ENCODE measurements at regions not wholly inside any gene's neighbourhood (a gene's known extent, or its start where the extent isn't known, plus 50 kb on each side); places are given as distances from the start of the nearest gene placed in this dataset.

GRCh38 chr6:11337306-11337705 lies 104.8 kb upstream of the NEDD9 start:
- Histone ChIP-seq H3K27me3 (ENCODE audit: insufficient read depth, low read length) (no peaks in the 10 kb centered on the region), H3K4me2 (ENCODE audit: insufficient read depth, low read length) (no peak overlapping the region), H2AFZ (ENCODE audit: low read length) (no peak overlapping the region), H3K36me3 (ENCODE audit: insufficient read depth, low read length) (no peaks in the 10 kb centered on the region), H3K27ac (ENCODE audit: low read depth, low read length) (no peak overlapping the region), H4K20me1 (ENCODE audit: insufficient read depth, low read length) (no peaks in the 10 kb centered on the region), H3K9me3 (ENCODE audit: low read depth, low read length) (no peaks in the 10 kb centered on the region), H3K79me2 (ENCODE audit: insufficient read depth, low read length) (no peaks in the 10 kb centered on the region), H3K4me1 (ENCODE audit: insufficient read depth, low read length) (no peaks in the 10 kb centered on the region), H3K4me3 (ENCODE audit: insufficient read depth, low read length) (no peak overlapping the region)
- no peak for TF ChIP-seq CTCF (IDR thresholded peaks at IDR 0.05; ENCODE audit: extremely low read depth, low read depth, low read length)
- no peak for DNase-seq (ENCODE audit: insufficient read length, low spot score, missing footprints)

GRCh38 chr6:11335826-11336225 lies 103.4 kb upstream of the NEDD9 start:
- no peak overlapping the region for H2AFZ ChIP-seq (ENCODE audit: low read length)
- no peaks in the 10 kb centered on the region for H3K36me3 ChIP-seq (ENCODE audit: insufficient read depth, low read length)
- H3K4me3 ChIP-seq (ENCODE audit: insufficient read depth, low read length) = no peak overlapping the region
- no peaks in the 10 kb centered on the region for H3K27me3 ChIP-seq (ENCODE audit: insufficient read depth, low read length)
- no peak overlapping the region for H3K27ac ChIP-seq (ENCODE audit: low read depth, low read length)
- no peaks in the 10 kb centered on the region for H3K9me3 ChIP-seq (ENCODE audit: low read depth, low read length)
- H3K79me2 ChIP-seq (ENCODE audit: insufficient read depth, low read length) = no peaks in the 10 kb centered on the region
- H4K20me1 ChIP-seq (ENCODE audit: insufficient read depth, low read length) = no peaks in the 10 kb centered on the region
- no peaks in the 10 kb centered on the region for H3K4me1 ChIP-seq (ENCODE audit: insufficient read depth, low read length)
- TF ChIP-seq CTCF (IDR thresholded peaks at IDR 0.05; ENCODE audit: extremely low read depth, low read depth, low read length) = no peak
- H3K4me2 ChIP-seq (ENCODE audit: insufficient read depth, low read length) = no peak overlapping the region
- no peak for DNase-seq (ENCODE audit: insufficient read length, low spot score, missing footprints)

GRCh38 chr6:11333132-11333849 lies 100.8 kb upstream of the NEDD9 start:
- Histone ChIP-seq H4K20me1 (ENCODE audit: insufficient read depth, low read length) (no peaks in the 10 kb centered on the region), H3K4me1 (ENCODE audit: insufficient read depth, low read length) (peaks cover 11% of the 10 kb centered on the region), H3K36me3 (ENCODE audit: insufficient read depth, low read length) (no peaks in the 10 kb centered on the region), H3K27me3 (ENCODE audit: insufficient read depth, low read length) (no peaks in the 10 kb centered on the region), H3K4me3 (ENCODE audit: insufficient read depth, low read length) (no peak overlapping the region), H3K79me2 (ENCODE audit: insufficient read depth, low read length) (no peaks in the 10 kb centered on the region), H2AFZ (ENCODE audit: low read length) (no peak overlapping the region), H3K9me3 (ENCODE audit: low read depth, low read length) (no peaks in the 10 kb centered on the region), H3K4me2 (ENCODE audit: insufficient read depth, low read length) (no peak overlapping the region), H3K27ac (ENCODE audit: low read depth, low read length) (no peak overlapping the region)
- no peak for DNase-seq (ENCODE audit: insufficient read length, low spot score, missing footprints)
- no peak for TF ChIP-seq CTCF (IDR thresholded peaks at IDR 0.05; ENCODE audit: extremely low read depth, low read depth, low read length)

GRCh38 chr6:11332463-11332862 lies 100.0 kb upstream of the NEDD9 start:
- Histone ChIP-seq H3K4me3 (ENCODE audit: insufficient read depth, low read length) (no peak overlapping the region), H3K4me1 (ENCODE audit: insufficient read depth, low read length) (peaks cover 13% of the 10 kb centered on the region), H2AFZ (ENCODE audit: low read length) (no peak overlapping the region), H3K27ac (ENCODE audit: low read depth, low read length) (no peak overlapping the region), H3K36me3 (ENCODE audit: insufficient read depth, low read length) (no peaks in the 10 kb centered on the region), H3K27me3 (ENCODE audit: insufficient read depth, low read length) (no peaks in the 10 kb centered on the region), H3K4me2 (ENCODE audit: insufficient read depth, low read length) (no peak overlapping the region), H3K9me3 (ENCODE audit: low read depth, low read length) (no peaks in the 10 kb centered on the region), H4K20me1 (ENCODE audit: insufficient read depth, low read length) (no peaks in the 10 kb centered on the region), H3K79me2 (ENCODE audit: insufficient read depth, low read length) (no peaks in the 10 kb centered on the region)
- DNase-seq (ENCODE audit: insufficient read length, low spot score, missing footprints) = no peak
- TF ChIP-seq CTCF (IDR thresholded peaks at IDR 0.05; ENCODE audit: extremely low read depth, low read depth, low read length) = no peak
